Neural cell (in vitro differentiated cells): ENCODE measurements at regions not wholly inside any gene's neighbourhood (a gene's known extent, or its start where the extent isn't known, plus 50 kb on each side); places are given as distances from the start of the nearest gene placed in this dataset.

ENCODE experiments used
- H2AFZ ChIP-seq: fragments of 200-600, 300-800 bp; sonication (generic), shearing (Covaris generic); 2 replicates; pipeline ENCODE4 v1.6.0; 2014; ENCODE audit warnings: low read depth, mild to moderate bottlenecking, antibody characterized with exemption, low read length, moderate library complexity
- H3F3A ChIP-seq: fragments of 200-600 bp; shearing (Covaris generic); 2 replicates; pipeline ENCODE4 v1.6.1; 2016; ENCODE audit warnings: mild to moderate bottlenecking, moderate library complexity, mixed read lengths, antibody characterized with exemption, low read length; ENCODE audit not compliant: insufficient read depth, poor library complexity, severe bottlenecking
- H3K27ac ChIP-seq: fragments of 200-600, 300-800 bp; sonication (generic), shearing (Covaris generic); 2 replicates; pipeline ENCODE4 v1.5.1; 2014; ENCODE audit warnings: mild to moderate bottlenecking, low read length, moderate library complexity
- H3K27me3 ChIP-seq: fragments of 300-800, 200-600 bp; sonication (generic), shearing (Covaris generic); 2 replicates; pipeline ENCODE4 v1.6.0; 2014; ENCODE audit warnings: mild to moderate bottlenecking, low read depth, low read length, moderate library complexity; ENCODE audit not compliant: insufficient read depth
- H3K36me3 ChIP-seq: fragments of 300-800, 200-600 bp; sonication (generic), shearing (Covaris generic); 2 replicates; pipeline ENCODE4 v1.5.1; 2014; ENCODE audit warnings: mild to moderate bottlenecking, antibody characterized with exemption, low read length, moderate library complexity; ENCODE audit not compliant: insufficient read depth
- H3K4me2 ChIP-seq: fragments of 300-800, 200-600 bp; sonication (generic), shearing (Covaris generic); 2 replicates; pipeline ENCODE4 v1.6.0; 2014; ENCODE audit warnings: mild to moderate bottlenecking, low read length
- H3K4me3 ChIP-seq: fragments of 300-800, 200-600 bp; sonication (generic), shearing (Covaris generic); 2 replicates; pipeline ENCODE4 v1.5.1; 2014; ENCODE audit warnings: mild to moderate bottlenecking, low read length, moderate library complexity
- H3K79me2 ChIP-seq: fragments of 200-600 bp; shearing (Covaris generic); replicated peaks from 2 replicates; pipeline ENCODE4 v1.6.0; 2014; ENCODE audit warnings: mild to moderate bottlenecking, low read length, moderate library complexity; ENCODE audit not compliant: insufficient read depth
- H3K9ac ChIP-seq: fragments of 300-800, 200-600 bp; sonication (generic), shearing (Covaris generic); 2 replicates; pipeline ENCODE4 v1.6.1; 2016; ENCODE audit warnings: mild to moderate bottlenecking, low read length, mixed read lengths
- H3K9me2 ChIP-seq: fragments of 200-600 bp; shearing (Covaris generic); 2 replicates; pipeline ENCODE4 v1.6.1; 2016; ENCODE audit warnings: mild to moderate bottlenecking, low read length, mixed read lengths; ENCODE audit not compliant: insufficient read depth
- H3K9me3 ChIP-seq: fragments of 200-600, 300-800 bp; sonication (generic), shearing (Covaris generic); 2 replicates; pipeline ENCODE4 v1.6.1; 2016; ENCODE audit warnings: mild to moderate bottlenecking, mixed run types, low read length, moderate library complexity, mixed read lengths
- H4K20me1 ChIP-seq: fragments of 200-600 bp; shearing (Covaris generic); 2 replicates; pipeline ENCODE4 v1.6.1; 2016; ENCODE audit warnings: mild to moderate bottlenecking, mixed run types; ENCODE audit not compliant: insufficient read depth
- CTCF ChIP-seq: fragments of 450-650 bp; IDR thresholded peaks from 2 replicates; pipeline ENCODE4 v1.5.1; 2014; ENCODE audit warnings: antibody characterized with exemption, mild to moderate bottlenecking, moderate library complexity; ENCODE audit not compliant: poor library complexity, severe bottlenecking
- EP300 ChIP-seq: fragments of 450-650 bp; conservative IDR thresholded peaks from 2 replicates; pipeline ENCODE4 v1.6.1; 2014; ENCODE audit warnings: antibody characterized with exemption, mild to moderate bottlenecking, moderate library complexity; ENCODE audit not compliant: poor library complexity, severe bottlenecking
- EZH2 ChIP-seq: fragments of 200-600, 300-800 bp; shearing (Covaris generic), sonication (generic); IDR thresholded peaks from 2 replicates; pipeline ENCODE4 v1.6.1; 2014; ENCODE audit warnings: antibody characterized with exemption, low read length, borderline replicate concordance, mild to moderate bottlenecking; ENCODE audit not compliant: insufficient read depth, poor library complexity, severe bottlenecking
- MXI1 ChIP-seq: fragments of 450-650 bp; conservative IDR thresholded peaks from 2 replicates; pipeline ENCODE4 v1.6.1; 2014; ENCODE audit warnings: antibody characterized with exemption, mild to moderate bottlenecking; ENCODE audit not compliant: poor library complexity, severe bottlenecking
- POLR2AphosphoS5 ChIP-seq: IDR thresholded peaks from 2 replicates; pipeline ENCODE4 v1.6.1; 2012
- RAD21 ChIP-seq: fragments of 450-650 bp; conservative IDR thresholded peaks from 2 replicates; pipeline ENCODE4 v1.6.1; 2014; ENCODE audit warnings: antibody characterized with exemption, mild to moderate bottlenecking, moderate library complexity
- REST ChIP-seq: IDR thresholded peaks from 2 replicates; pipeline ENCODE4 v1.6.1; 2012; ENCODE audit warnings: borderline replicate concordance
- SMC3 ChIP-seq: fragments of 450-650 bp; conservative IDR thresholded peaks from 2 replicates; pipeline ENCODE4 v1.6.1; 2014; ENCODE audit warnings: antibody characterized with exemption, mild to moderate bottlenecking, moderate library complexity; ENCODE audit not compliant: poor library complexity
- TAF1 ChIP-seq: IDR thresholded peaks from 2 replicates; pipeline ENCODE4 v1.6.1; 2012; ENCODE audit warnings: low read depth

GRCh38 chr12:91566328-91567099 is 383.9 kb upstream of the DCN start (continued):
- TF ChIP-seq MXI1: no peak

GRCh38 chr12:91565846-91566245 is 383.2 kb upstream of the DCN start:
- H2AFZ ChIP-seq: no peak overlapping the region
- H3K4me2 ChIP-seq: no peak overlapping the region
- no peak overlapping the region for H3K27ac ChIP-seq
- H3K4me3 ChIP-seq: no peak overlapping the region
- no peaks in the 10 kb centered on the region for H3K27me3 ChIP-seq
- H3K9ac ChIP-seq: no peak overlapping the region
- H3K9me3 ChIP-seq: no peaks in the 10 kb centered on the region
- no peaks in the 10 kb centered on the region for H3F3A ChIP-seq
- TF ChIP-seq EP300 (no peak), TAF1 (no peak), MXI1 (no peak), SMC3 (no peak), POLR2AphosphoS5 (no peak), EZH2 (no peak), RAD21 (no peak), REST (no peak), CTCF (no peak)
- H3K9me2 ChIP-seq: no peaks in the 10 kb centered on the region
- H3K79me2 ChIP-seq: no peaks in the 10 kb centered on the region
- no peaks in the 10 kb centered on the region for H4K20me1 ChIP-seq
- H3K36me3 ChIP-seq: no peaks in the 10 kb centered on the region

GRCh38 chr12:91565246-91565645 is 382.6 kb upstream of the DCN start:
- H3K27ac ChIP-seq: no peak overlapping the region
- no peaks in the 10 kb centered on the region for H3K79me2 ChIP-seq
- TF ChIP-seq MXI1 (no peak), EZH2 (no peak), EP300 (no peak)
- H3K9me3 ChIP-seq: no peaks in the 10 kb centered on the region
- H3K4me2 ChIP-seq: no peak overlapping the region
- no peaks in the 10 kb centered on the region for H3K9me2 ChIP-seq
- no peak overlapping the region for H2AFZ ChIP-seq
- no peak overlapping the region for H3K4me3 ChIP-seq
- H3K9ac ChIP-seq: no peak overlapping the region
- no peaks in the 10 kb centered on the region for H4K20me1 ChIP-seq
- no peaks in the 10 kb centered on the region for H3F3A ChIP-seq
- no peaks in the 10 kb centered on the region for H3K27me3 ChIP-seq
- H3K36me3 ChIP-seq: no peaks in the 10 kb centered on the region
